ENCODE measurements at regions not wholly inside any gene's neighbourhood (a gene's known extent, or its start where the extent isn't known, plus 50 kb on each side); places are given as distances from the start of the nearest gene placed in this dataset.

- Mint-ChIP-seq H3K9me3 (no peaks in the 10 kb centered on the region), H3K4me3 (no peak overlapping the region), H3K27ac (no peak overlapping the region), H3K36me3 (ENCODE audit: low read depth) (no peaks in the 10 kb centered on the region), H3K27me3 (ENCODE audit: insufficient read depth) (no peaks in the 10 kb centered on the region), H3K4me1 (peaks cover 11% of the 10 kb centered on the region)
- TF ChIP-seq, protein P1, sequence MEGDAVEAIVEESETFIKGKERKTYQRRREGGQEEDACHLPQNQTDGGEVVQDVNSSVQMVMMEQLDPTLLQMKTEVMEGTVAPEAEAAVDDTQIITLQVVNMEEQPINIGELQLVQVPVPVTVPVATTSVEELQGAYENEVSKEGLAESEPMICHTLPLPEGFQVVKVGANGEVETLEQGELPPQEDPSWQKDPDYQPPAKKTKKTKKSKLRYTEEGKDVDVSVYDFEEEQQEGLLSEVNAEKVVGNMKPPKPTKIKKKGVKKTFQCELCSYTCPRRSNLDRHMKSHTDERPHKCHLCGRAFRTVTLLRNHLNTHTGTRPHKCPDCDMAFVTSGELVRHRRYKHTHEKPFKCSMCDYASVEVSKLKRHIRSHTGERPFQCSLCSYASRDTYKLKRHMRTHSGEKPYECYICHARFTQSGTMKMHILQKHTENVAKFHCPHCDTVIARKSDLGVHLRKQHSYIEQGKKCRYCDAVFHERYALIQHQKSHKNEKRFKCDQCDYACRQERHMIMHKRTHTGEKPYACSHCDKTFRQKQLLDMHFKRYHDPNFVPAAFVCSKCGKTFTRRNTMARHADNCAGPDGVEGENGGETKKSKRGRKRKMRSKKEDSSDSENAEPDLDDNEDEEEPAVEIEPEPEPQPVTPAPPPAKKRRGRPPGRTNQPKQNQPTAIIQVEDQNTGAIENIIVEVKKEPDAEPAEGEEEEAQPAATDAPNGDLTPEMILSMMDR (conservative IDR thresholded peaks at IDR 0.05): no peak
- 92 to 96% methylated on average over 4 to 6 of the region's 6 CpGs for WGBS, 2 experiments (ENCODE audit: insufficient coverage in 1 of 2, insufficient read length in 1 of 2)
- no peak overlapping the region for H3K4me3 ChIP-seq (ENCODE audit: low read length)
- no peak overlapping the region for H3K9ac ChIP-seq (ENCODE audit: extremely low read depth, low read length, poor library complexity, severe bottlenecking)
- no peak for DNase-seq
- H3K9me3 ChIP-seq (ENCODE audit: control insufficient read depth, low read length): no peaks in the 10 kb centered on the region
- H3K4me1 ChIP-seq (ENCODE audit: control insufficient read depth, insufficient read depth, low read length): no peaks in the 10 kb centered on the region
- H3K27me3 ChIP-seq (ENCODE audit: control insufficient read depth, insufficient read depth, low read length, poor library complexity, severe bottlenecking): no peaks in the 10 kb centered on the region
- no peaks in the 10 kb centered on the region for H3K36me3 ChIP-seq (ENCODE audit: control insufficient read depth, insufficient read depth, low read length)
- no peak overlapping the region for H3K27ac ChIP-seq (ENCODE audit: low read depth, low read length)
These were observed 161.7 kb upstream of the CRBN start for GRCh38 chr3:3340965-3341895.

- Histone ChIP-seq H3K4me3 (ENCODE audit: low read length) (no peak overlapping the region), H3K27me3 (ENCODE audit: control insufficient read depth, insufficient read depth, low read length, poor library complexity, severe bottlenecking) (no peaks in the 10 kb centered on the region), H3K36me3 (ENCODE audit: control insufficient read depth, insufficient read depth, low read length) (no peaks in the 10 kb centered on the region), H3K27ac (ENCODE audit: low read depth, low read length) (no peak overlapping the region), H3K9me3 (ENCODE audit: control insufficient read depth, low read length) (no peaks in the 10 kb centered on the region), H3K4me1 (ENCODE audit: control insufficient read depth, insufficient read depth, low read length) (no peaks in the 10 kb centered on the region), H3K9ac (ENCODE audit: extremely low read depth, low read length, poor library complexity, severe bottlenecking) (no peak overlapping the region)
- peaks cover 8% of the 10 kb centered on the region for H3K4me1 Mint-ChIP-seq
- no peaks in the 10 kb centered on the region for H3K36me3 Mint-ChIP-seq (ENCODE audit: low read depth)
- DNase-seq: no peak
- no peaks in the 10 kb centered on the region for H3K27me3 Mint-ChIP-seq (ENCODE audit: insufficient read depth)
- no peak overlapping the region for H3K4me3 Mint-ChIP-seq
- H3K27ac Mint-ChIP-seq: no peak overlapping the region
- no peaks in the 10 kb centered on the region for H3K9me3 Mint-ChIP-seq
- 93 to 96% methylated on average over 3 to 4 of the region's 4 CpGs for WGBS, 2 experiments (ENCODE audit: insufficient coverage in 1 of 2, insufficient read length in 1 of 2)
- TF ChIP-seq, protein P1 (conservative IDR thresholded peaks at IDR 0.05): no peak
These were observed 161.0 kb upstream of the CRBN start for GRCh38 chr3:3340526-3340925.

- no peak overlapping the region for H3K27ac ChIP-seq (ENCODE audit: low read depth, low read length)
- no peaks in the 10 kb centered on the region for H3K36me3 ChIP-seq (ENCODE audit: control insufficient read depth, insufficient read depth, low read length)
- WGBS, 2 experiments (ENCODE audit: insufficient coverage in 1 of 2, insufficient read length in 1 of 2): 100% methylated on average over 1 of the region's 1 CpG; no CpG with 5 or more reads in 1 of the 2 experiments
- H3K9ac ChIP-seq (ENCODE audit: extremely low read depth, low read length, poor library complexity, severe bottlenecking): no peak overlapping the region
- no peaks in the 10 kb centered on the region for H3K27me3 Mint-ChIP-seq (ENCODE audit: insufficient read depth)
- H3K36me3 Mint-ChIP-seq (ENCODE audit: low read depth): no peaks in the 10 kb centered on the region
- no peak overlapping the region for H3K4me3 ChIP-seq (ENCODE audit: low read length)
- DNase-seq: no peak
- TF ChIP-seq, protein P1 (conservative IDR thresholded peaks at IDR 0.05): no peak
- H3K4me3 Mint-ChIP-seq: no peak overlapping the region
- no peaks in the 10 kb centered on the region for H3K4me1 ChIP-seq (ENCODE audit: control insufficient read depth, insufficient read depth, low read length)
- no peaks in the 10 kb centered on the region for H3K27me3 ChIP-seq (ENCODE audit: control insufficient read depth, insufficient read depth, low read length, poor library complexity, severe bottlenecking)
- no peaks in the 10 kb centered on the region for H3K9me3 ChIP-seq (ENCODE audit: control insufficient read depth, low read length)
- H3K4me1 Mint-ChIP-seq: peaks cover 10% of the 10 kb centered on the region
- no peaks in the 10 kb centered on the region for H3K9me3 Mint-ChIP-seq
- no peak overlapping the region for H3K27ac Mint-ChIP-seq
These were observed 156.4 kb upstream of the CRBN start for GRCh38 chr3:3335903-3336302.
